GM12872 (cell line): ENCODE measurements at regions not wholly inside any gene's neighbourhood (a gene's known extent, or its start where the extent isn't known, plus 50 kb on each side); places are given as distances from the start of the nearest gene placed in this dataset.

Source experiments
- CTCF ChIP-seq: IDR thresholded peaks from 3 replicates; pipeline ENCODE4 v1.5.1; 2011; ENCODE audit warnings: low read depth, mild to moderate bottlenecking, low read length, moderate library complexity; ENCODE audit not compliant: insufficient read depth

GRCh38 chr14:54332490-54332889 lies 64.3 kb upstream of the CDKN3 start:
- no peak for TF ChIP-seq CTCF

- TF ChIP-seq CTCF: no peak
Observed at GRCh38 chr14:54333511-54333910, 63.3 kb upstream of the CDKN3 start.

GRCh38 chr14:54335569-54336155 lies 61.1 kb upstream of the CDKN3 start:
- no peak for TF ChIP-seq CTCF

- TF ChIP-seq CTCF: no peak
Observed at GRCh38 chr14:54337314-54337713, 59.5 kb upstream of the CDKN3 start.

GRCh38 chr14:54338696-54339317 lies 58.0 kb upstream of the CDKN3 start:
- no peak for TF ChIP-seq CTCF

GRCh38 chr14:54339771-54340170 lies 57.0 kb upstream of the CDKN3 start:
- TF ChIP-seq CTCF: no peak

GRCh38 chr14:54342806-54343205 lies 54.0 kb upstream of the CDKN3 start:
- no peak for TF ChIP-seq CTCF
